GM21447 (cell line): ENCODE measurements at regions not wholly inside any gene's neighbourhood (a gene's known extent, or its start where the extent isn't known, plus 50 kb on each side); places are given as distances from the start of the nearest gene placed in this dataset.

ENCODE experiments used
- ATAC-seq: cut with Tn5 transposase; IDR thresholded peaks from one replicate; pipeline ENCODE4 v1.9.1; 2021; ENCODE audit not compliant: unreplicated experiment

DNA sequence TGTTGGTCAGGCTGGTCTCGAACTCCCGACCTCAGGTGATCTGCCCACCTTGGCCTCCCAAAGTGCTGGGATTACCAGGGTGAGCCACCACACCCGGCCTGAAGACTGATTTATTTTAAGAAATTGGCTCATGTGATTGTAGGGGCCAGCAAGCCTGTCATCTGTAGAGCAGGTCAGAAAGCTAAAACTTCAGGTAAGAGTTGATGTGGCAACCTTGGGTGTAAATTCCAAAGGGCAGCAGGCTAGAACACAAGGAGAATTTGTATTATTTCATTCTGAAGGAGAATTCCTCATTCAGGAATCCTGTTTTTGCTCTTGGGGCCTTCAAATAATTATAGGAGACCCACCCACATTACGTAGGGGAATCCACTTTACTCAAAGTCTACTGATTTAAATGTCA is 728.7 kb downstream of the LTN1 start:
- ATAC-seq = no peak

DNA sequence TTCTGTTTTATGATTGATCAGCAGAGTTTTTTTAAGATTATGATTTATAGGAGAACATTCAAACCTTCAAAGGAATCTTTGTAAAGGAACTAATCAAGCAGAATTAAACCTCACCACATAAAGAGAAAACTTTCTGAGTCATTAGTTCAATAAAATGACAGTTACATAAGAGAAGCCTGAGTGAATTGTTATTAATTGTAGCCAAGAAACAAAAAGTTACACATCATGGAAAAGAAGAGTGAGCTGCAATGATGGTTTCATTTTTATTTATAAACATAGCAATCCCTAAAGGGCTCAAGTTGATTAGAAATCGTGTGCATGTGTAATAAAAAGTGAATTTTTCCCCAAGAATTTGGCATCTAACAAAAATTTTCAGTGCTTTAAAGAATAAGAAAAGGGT is 731.4 kb downstream of the LTN1 start:
- ATAC-seq = no peak

GRCh38 chr21:28257276-28257675 is 735.4 kb downstream of the LTN1 start:
- no peak for ATAC-seq

- ATAC-seq = no peak
Measured at GRCh38 chr21:28256837-28257236, 735.8 kb downstream of the LTN1 start.

- ATAC-seq = no peak
Measured at GRCh38 chr21:28256420-28256831, 736.3 kb downstream of the LTN1 start.

GRCh38 chr21:28253961-28254360 is 738.7 kb downstream of the LTN1 start:
- ATAC-seq = no peak

DNA sequence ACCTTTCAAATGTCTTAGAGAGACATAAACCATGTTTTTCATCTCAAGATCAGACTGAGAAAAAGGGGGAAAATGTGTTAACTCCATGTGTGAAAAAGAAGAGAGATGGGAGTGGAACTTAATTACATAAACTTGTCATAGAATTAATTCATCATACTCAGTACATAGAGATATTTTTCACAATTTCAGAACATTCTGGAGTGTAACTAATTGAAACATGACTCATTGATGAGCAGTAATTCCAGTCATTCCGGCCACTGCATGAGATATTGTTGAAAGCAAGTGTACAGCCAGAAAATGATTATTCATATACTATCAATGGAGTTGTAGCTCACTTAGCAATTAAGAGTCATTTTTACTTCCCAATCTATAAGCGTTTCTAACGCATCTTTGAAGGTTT is 739.3 kb downstream of the LTN1 start:
- no peak for ATAC-seq

- no peak for ATAC-seq
Measured at GRCh38 chr21:28252928-28253327, 739.7 kb downstream of the LTN1 start.

DNA sequence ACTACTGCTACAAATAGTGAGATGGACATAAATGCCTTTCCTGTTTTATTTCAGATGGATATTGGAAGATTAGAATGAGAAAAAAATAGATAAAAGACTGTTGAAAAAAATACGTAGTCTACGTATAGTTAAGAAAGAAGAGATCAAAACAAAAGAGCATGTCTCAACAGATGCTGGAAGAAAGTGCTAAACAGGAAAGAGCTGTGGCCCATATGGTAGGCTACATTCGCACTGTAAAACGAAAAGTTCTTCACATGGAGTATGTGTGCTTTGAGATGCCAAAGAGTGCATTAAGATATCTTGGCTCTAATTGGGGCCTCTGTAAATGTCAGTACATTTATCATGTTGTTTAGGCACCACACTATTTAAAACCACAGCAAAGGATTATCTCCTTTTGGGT is 741.7 kb downstream of the LTN1 start:
- ATAC-seq = no peak

- ATAC-seq = no peak
Measured at GRCh38 chr21:28247454-28248020, 745.1 kb downstream of the LTN1 start.

GRCh38 chr21:28240586-28240985 is 752.1 kb downstream of the LTN1 start:
- ATAC-seq = no peak

DNA sequence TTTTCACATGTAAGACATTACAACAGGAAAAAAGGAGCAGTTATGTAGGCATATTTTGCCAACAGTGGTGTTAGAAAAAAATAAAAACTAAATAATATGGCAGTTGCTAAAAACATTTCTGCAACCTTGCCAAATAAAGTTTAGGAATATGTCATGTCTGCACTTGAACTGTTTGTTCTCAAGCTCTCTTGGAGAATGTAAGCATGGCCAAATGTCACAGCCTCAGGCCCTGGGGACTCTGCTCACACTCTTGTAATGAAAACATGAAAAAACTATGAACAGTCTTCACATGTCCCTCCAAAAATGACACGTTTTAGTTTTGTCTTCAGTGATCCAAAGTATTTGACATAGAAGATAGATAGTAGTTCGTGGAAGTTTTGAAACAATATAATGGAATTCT is 753.3 kb downstream of the LTN1 start:
- no peak for ATAC-seq

DNA sequence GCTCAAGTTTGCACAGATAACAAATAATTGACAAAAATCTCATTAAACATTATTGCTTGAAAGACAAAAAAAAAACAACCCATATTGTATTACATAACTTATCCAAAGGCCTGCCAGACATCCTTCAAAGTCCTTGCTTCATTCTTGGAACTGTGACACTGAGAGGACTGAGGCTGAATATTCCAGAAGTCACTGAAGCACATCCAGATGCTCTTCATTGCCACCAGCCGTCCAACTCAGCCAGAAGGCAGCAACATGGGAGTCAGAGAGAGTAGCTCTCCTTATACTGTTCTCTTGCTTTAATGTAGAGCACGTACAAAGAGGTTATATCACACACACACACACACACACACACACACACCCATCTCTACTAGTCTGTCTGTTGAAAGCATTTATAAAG is 755.0 kb downstream of the LTN1 start:
- ATAC-seq = no peak

DNA sequence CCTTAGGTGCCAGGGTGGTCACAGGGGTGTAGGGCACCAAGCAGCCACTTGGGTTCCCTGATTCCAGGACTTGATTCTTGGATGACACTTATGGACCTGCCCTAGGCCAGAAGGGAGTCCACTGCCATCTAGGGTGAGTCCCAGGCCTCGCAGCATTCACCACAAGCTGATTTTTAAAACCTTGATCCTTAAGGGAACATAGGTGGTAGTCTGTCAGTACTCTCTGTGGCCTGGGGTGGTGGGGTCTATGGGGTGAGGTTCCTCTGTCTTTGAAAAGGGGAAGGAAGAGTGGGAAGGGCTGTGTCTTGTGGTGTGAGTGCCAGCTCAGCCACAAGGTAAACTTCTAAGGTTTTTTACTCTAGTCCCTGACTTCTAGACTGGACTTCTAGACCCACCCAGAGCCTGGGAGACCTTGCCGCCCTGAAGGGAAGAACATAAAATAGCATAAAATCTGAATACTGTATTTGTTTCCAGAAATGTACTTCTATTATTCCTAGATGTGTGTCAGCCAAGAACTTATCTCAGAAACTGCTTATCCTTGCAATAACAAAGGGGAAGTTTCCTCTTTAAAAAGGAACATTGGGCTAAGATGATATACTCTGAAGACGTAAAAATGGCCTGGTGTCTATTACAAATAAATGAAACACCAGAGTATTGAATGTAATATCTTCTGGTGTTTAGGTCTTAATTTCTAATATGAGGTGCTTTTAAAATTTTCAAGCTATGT is 757.3 kb downstream of the LTN1 start:
- ATAC-seq = no peak

- no peak for ATAC-seq
Measured at GRCh38 chr21:28234326-28234725, 758.4 kb downstream of the LTN1 start.

DNA sequence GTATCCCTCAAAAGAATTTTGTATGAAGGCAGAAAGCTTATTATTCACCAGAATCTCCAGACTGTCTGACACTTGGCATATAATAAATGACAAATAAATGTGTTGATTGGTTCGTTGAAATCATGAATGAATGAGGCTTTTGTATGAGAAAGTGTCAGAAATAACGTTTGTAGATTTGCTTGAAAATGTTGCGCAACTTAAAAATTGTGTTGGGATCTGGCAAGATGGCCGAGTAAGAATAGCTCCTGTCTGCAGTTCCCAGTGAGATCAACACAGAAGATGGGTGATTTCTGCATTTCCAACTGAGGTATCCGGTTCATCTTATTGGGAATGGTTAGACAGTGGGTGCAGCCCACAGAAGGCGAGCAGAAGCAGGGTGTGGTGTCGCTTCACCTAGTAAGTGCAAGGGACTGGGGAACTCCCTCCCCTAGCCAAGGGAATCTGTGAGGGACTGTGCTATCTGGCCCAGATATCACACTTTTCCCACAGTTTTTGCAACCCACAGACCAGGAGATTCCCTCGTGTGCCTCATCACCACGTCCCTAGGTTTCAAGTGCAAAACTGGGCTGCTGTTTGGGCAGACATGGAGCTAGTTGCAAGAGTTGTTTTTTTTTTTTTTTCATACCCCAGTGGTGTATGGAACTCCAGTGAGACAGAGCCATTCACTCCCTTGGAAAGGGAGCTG is 759.0 kb downstream of the LTN1 start:
- ATAC-seq = no peak

GRCh38 chr21:28230559-28230958 is 762.1 kb downstream of the LTN1 start:
- ATAC-seq = no peak

DNA sequence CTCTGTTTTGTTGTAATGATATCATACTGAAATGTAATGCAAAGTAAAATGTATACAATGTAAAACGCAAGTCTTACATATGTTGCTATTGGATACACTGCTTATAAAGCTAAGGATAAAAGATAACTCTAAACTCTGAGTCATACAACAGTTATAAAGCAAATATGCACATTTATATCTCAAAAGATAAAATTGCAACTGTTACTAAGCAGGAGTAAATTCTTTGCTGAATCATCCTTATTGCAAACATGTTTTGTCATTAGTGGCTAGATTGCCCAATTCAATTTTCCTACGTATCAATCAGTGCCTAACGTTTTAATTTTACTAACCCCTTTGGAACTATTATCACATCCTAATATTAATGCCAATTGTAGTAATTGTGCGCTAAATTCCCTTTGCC is 762.9 kb downstream of the LTN1 start:
- no peak for ATAC-seq

GRCh38 chr21:28228636-28228995 is 764.1 kb downstream of the LTN1 start:
- no peak for ATAC-seq

GRCh38 chr21:28227881-28228635 is 764.6 kb downstream of the LTN1 start:
- no peak for ATAC-seq

DNA sequence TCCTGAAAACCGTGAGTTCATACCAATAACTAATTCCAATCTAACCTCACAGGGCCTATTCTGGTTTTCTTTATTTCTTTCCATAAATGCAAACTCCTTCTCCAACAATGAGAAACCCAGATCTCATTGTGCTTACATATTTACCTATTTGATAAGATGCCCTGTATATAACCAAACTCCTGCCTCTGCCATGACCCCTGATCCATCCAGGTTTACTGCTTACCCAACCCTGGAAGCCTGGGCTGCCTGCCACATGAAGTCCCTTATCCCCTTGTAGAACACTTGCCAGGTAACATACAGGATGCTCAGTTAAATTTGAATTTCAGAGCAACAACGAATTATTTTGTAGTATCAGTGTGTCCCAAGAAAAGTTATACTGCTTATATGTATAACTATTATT is 766.1 kb downstream of the LTN1 start:
- ATAC-seq = no peak

DNA sequence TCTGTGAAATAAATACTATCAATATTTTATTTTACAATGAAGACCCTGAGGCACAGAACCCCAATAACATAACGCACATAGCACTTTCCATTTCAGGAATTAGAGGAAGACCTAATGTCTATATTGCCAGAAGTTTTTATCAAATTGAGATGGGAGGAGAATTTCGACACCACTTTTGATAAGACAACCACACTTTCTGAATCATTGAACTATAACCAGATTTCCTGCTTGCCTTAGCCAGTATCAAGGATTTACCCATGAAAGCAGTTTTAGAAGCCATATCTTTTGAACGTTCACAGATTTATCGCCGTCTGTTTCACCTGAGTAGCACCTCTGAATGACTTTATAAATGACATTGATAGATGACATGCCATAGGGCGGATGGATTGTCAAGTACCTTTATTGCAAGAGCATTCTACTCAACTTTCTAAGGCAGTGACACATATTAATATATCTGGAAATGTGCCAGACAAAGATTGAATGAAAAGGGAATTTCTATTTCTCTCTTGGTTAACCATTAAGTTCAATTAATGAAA is 768.4 kb downstream of the LTN1 start:
- no peak for ATAC-seq
